CD1c-positive myeloid dendritic cell (primary cell): ENCODE measurements at regions not wholly inside any gene's neighbourhood (a gene's known extent, or its start where the extent isn't known, plus 50 kb on each side); places are given as distances from the start of the nearest gene placed in this dataset.

Source experiments
- DNase-seq: peaks from one replicate; pipeline ENCODE4 v3.0.0-alpha.2; 2016; ENCODE audit errors: extremely low spot score

GRCh38 chr13:59607172-59607571 lies 556.6 kb downstream of the DIAPH3 start:
- no peak for DNase-seq

GRCh38 chr13:59607780-59608233 lies 555.9 kb downstream of the DIAPH3 start:
- no peak for DNase-seq

- no peak for DNase-seq
Measured at GRCh38 chr13:59609421-59609820, 554.3 kb downstream of the DIAPH3 start.
